ENCODE measurements at regions not wholly inside any gene's neighbourhood (a gene's known extent, or its start where the extent isn't known, plus 50 kb on each side); places are given as distances from the start of the nearest gene placed in this dataset.
"Not testable (repeated sequence)": the region's sequence is repeated elsewhere in the genome, so short reads cannot be mapped to it uniquely, and the experiment has no call there.

GRCh38 chr3:124318656-124319055 lies 326.7 kb upstream of the ROPN1 start:
- no peak for DNase-seq (ENCODE audit: low read depth)

GRCh38 chr3:124320976-124321375 lies 329.1 kb upstream of the ROPN1 start:
- DNase-seq (ENCODE audit: low read depth): no peak

GRCh38 chr3:124322309-124322880 lies 330.5 kb upstream of the ROPN1 start:
- no peak for DNase-seq (ENCODE audit: low read depth)

- DNase-seq (ENCODE audit: low read depth): no peak
Measured at GRCh38 chr3:124322966-124323365, 331.0 kb upstream of the ROPN1 start.

GRCh38 chr3:124325248-124325647 lies 333.3 kb upstream of the ROPN1 start:
- DNase-seq (ENCODE audit: low read depth): no peak

- DNase-seq (ENCODE audit: low read depth): no peak
Measured at GRCh38 chr3:124329723-124330122, 337.8 kb upstream of the ROPN1 start.

- DNase-seq (ENCODE audit: low read depth): no peak
Measured at GRCh38 chr3:124333931-124334640, 342.2 kb upstream of the ROPN1 start.

- DNase-seq (ENCODE audit: low read depth): no peak
Measured at GRCh38 chr3:124336067-124336656, 344.2 kb upstream of the ROPN1 start.

- no peak for DNase-seq (ENCODE audit: low read depth)
Measured at GRCh38 chr3:124345845-124346244, 353.9 kb upstream of the ROPN1 start.

GRCh38 chr3:124346487-124346886 lies 354.6 kb upstream of the ROPN1 start:
- DNase-seq (ENCODE audit: low read depth): no peak

- no peak for DNase-seq (ENCODE audit: low read depth)
Measured at GRCh38 chr3:124347418-124347817, 355.5 kb upstream of the ROPN1 start.

GRCh38 chr3:124348555-124348954 lies 356.6 kb upstream of the ROPN1 start:
- not testable (repeated sequence) for DNase-seq (ENCODE audit: low read depth)

GRCh38 chr3:124351430-124352148 lies 359.7 kb upstream of the ROPN1 start:
- DNase-seq (ENCODE audit: low read depth): no peak

- DNase-seq (ENCODE audit: low read depth): no peak
Measured at GRCh38 chr3:124352149-124352539, 360.2 kb upstream of the ROPN1 start.

- DNase-seq (ENCODE audit: low read depth): no peak
Measured at GRCh38 chr3:124353691-124354090, 361.8 kb upstream of the ROPN1 start.

- no peak for DNase-seq (ENCODE audit: low read depth)
Measured at GRCh38 chr3:124354150-124354549, 362.2 kb upstream of the ROPN1 start.

- DNase-seq (ENCODE audit: low read depth): no peak
Measured at GRCh38 chr3:124358156-124358555, 366.2 kb upstream of the ROPN1 start.

- DNase-seq (ENCODE audit: low read depth): no peak
Measured at GRCh38 chr3:124360155-124360554, 368.2 kb upstream of the ROPN1 start.

- no peak for DNase-seq (ENCODE audit: low read depth)
Measured at GRCh38 chr3:124360563-124360962, 368.6 kb upstream of the ROPN1 start.

GRCh38 chr3:124361566-124361965 lies 368.7 kb upstream of the UMPS start:
- no peak for DNase-seq (ENCODE audit: low read depth)

GRCh38 chr3:124362455-124362854 lies 367.8 kb upstream of the UMPS start:
- DNase-seq (ENCODE audit: low read depth): no peak

GRCh38 chr3:124363476-124363875 lies 366.8 kb upstream of the UMPS start:
- no peak for DNase-seq (ENCODE audit: low read depth)
